Neural progenitor cell (in vitro differentiated cells): ENCODE measurements at regions not wholly inside any gene's neighbourhood (a gene's known extent, or its start where the extent isn't known, plus 50 kb on each side); places are given as distances from the start of the nearest gene placed in this dataset.

Experiments
- DNase-seq: peaks from one replicate; pipeline ENCODE4 v3.0.0-alpha.2; 2016; ENCODE audit warnings: low spot score
- H2AFZ ChIP-seq: fragments of 200-600 bp; sonication (generic); replicated peaks from 2 replicates; pipeline ENCODE4 v1.6.1; 2016; ENCODE audit warnings: antibody characterized with exemption
- H3F3A ChIP-seq: fragments of 200-600 bp; sonication (generic); 2 replicates; pipeline ENCODE4 v1.6.1; 2016; ENCODE audit warnings: antibody characterized with exemption, low read depth
- H3K27ac ChIP-seq: fragments of 200-600 bp; sonication (generic); 2 replicates; pipeline ENCODE4 v1.5.1; 2016; ENCODE audit warnings: mild to moderate bottlenecking
- H3K27me3 ChIP-seq: fragments of 200-600 bp; sonication (generic); 2 replicates; pipeline ENCODE4 v1.6.1; 2016; ENCODE audit warnings: mild to moderate bottlenecking, moderate library complexity
- H3K36me3 ChIP-seq: fragments of 200-600 bp; sonication (generic); 2 replicates; pipeline ENCODE4 v1.5.1; 2016
- H3K4me1 ChIP-seq: fragments of 200-600 bp; sonication (generic); 2 replicates; pipeline ENCODE4 v1.6.1; 2016; ENCODE audit warnings: mixed run types
- H3K4me2 ChIP-seq: fragments of 200-600 bp; sonication (generic); 2 replicates; pipeline ENCODE4 v1.6.1; 2016
- H3K4me3 ChIP-seq: fragments of 200-600 bp; sonication (generic); 2 replicates; pipeline ENCODE4 v1.5.1; 2016
- H3K79me2 ChIP-seq: fragments of 200-600 bp; sonication (generic); 2 replicates; pipeline ENCODE4 v1.6.1; 2016; ENCODE audit warnings: low read depth
- H3K9ac ChIP-seq: fragments of 200-600 bp; sonication (generic); 2 replicates; pipeline ENCODE4 v1.6.1; 2016
- H3K9me3 ChIP-seq: fragments of 200-600 bp; sonication (generic); 2 replicates; pipeline ENCODE4 v1.5.1; 2016; ENCODE audit warnings: low read depth
- H4K20me1 ChIP-seq: fragments of 200-600 bp; sonication (generic); 2 replicates; pipeline ENCODE4 v1.6.1; 2016; ENCODE audit warnings: low read depth
- H3K27ac Mint-ChIP-seq: 3 replicates; pipeline ENCODE4 v1.8.0; 2021; ENCODE audit warnings: mixed read lengths
- H3K27me3 Mint-ChIP-seq: 2 replicates; pipeline ENCODE4 v1.8.0; 2022; ENCODE audit warnings: low read depth, mild to moderate bottlenecking, inconsistent platforms, moderate library complexity, mixed read lengths; ENCODE audit not compliant: insufficient read depth
- H3K36me3 Mint-ChIP-seq: 3 replicates; pipeline ENCODE4 v1.8.0; 2021; ENCODE audit warnings: mixed read lengths
- H3K4me1 Mint-ChIP-seq: 3 replicates; pipeline ENCODE4 v1.8.0; 2021; ENCODE audit warnings: mixed read lengths
- H3K4me3 Mint-ChIP-seq: 3 replicates; pipeline ENCODE4 v1.8.0; 2021; ENCODE audit warnings: mild to moderate bottlenecking, moderate library complexity, mixed read lengths
- H3K9me3 Mint-ChIP-seq: 3 replicates; pipeline ENCODE4 v1.8.0; 2020; ENCODE audit warnings: mixed read lengths
- CTCF ChIP-seq: fragments of 200-600 bp; sonication (generic); IDR thresholded peaks from 2 replicates; pipeline ENCODE4 v1.5.1; 2017; ENCODE audit warnings: antibody characterized with exemption, mild to moderate bottlenecking
- EZH2 ChIP-seq: fragments of 200-600 bp; sonication (generic); IDR thresholded peaks from 2 replicates; pipeline ENCODE4 v1.6.1; 2017; ENCODE audit warnings: antibody characterized with exemption, mild to moderate bottlenecking, moderate library complexity
- EZH2phosphoT487 ChIP-seq: fragments of 200-600 bp; sonication (generic); IDR thresholded peaks from 2 replicates; pipeline ENCODE4 v1.6.1; 2017; ENCODE audit warnings: antibody characterized with exemption

- H3K9me3 Mint-ChIP-seq: peaks cover 2% of the 10 kb centered on the region
- no peaks in the 10 kb centered on the region for H3K4me1 ChIP-seq
- no peaks in the 10 kb centered on the region for H3F3A ChIP-seq
- H3K36me3 Mint-ChIP-seq: no peaks in the 10 kb centered on the region
- no peak overlapping the region for H3K4me3 Mint-ChIP-seq
- H3K9ac ChIP-seq: no peak overlapping the region
- no peak overlapping the region for H3K27ac Mint-ChIP-seq
- peaks cover 3% of the 10 kb centered on the region for H3K27me3 Mint-ChIP-seq
- no peak for TF ChIP-seq EZH2
- no peak for TF ChIP-seq EZH2phosphoT487
- no peak for TF ChIP-seq CTCF
- no peaks in the 10 kb centered on the region for H3K36me3 ChIP-seq
- no peaks in the 10 kb centered on the region for H3K79me2 ChIP-seq
- H3K4me3 ChIP-seq: no peak overlapping the region
- H3K27me3 ChIP-seq: no peaks in the 10 kb centered on the region
- no peaks in the 10 kb centered on the region for H3K4me1 Mint-ChIP-seq
- H2AFZ ChIP-seq: no peak overlapping the region
- no peaks in the 10 kb centered on the region for H4K20me1 ChIP-seq
- no peak overlapping the region for H3K4me2 ChIP-seq
- no peak overlapping the region for H3K27ac ChIP-seq
- no peak for DNase-seq
- no peaks in the 10 kb centered on the region for H3K9me3 ChIP-seq
These were observed 260.3 kb upstream of the IRX1 start for GRCh38 chr5:3335301-3335700.

GRCh38 chr5:3333836-3334235 is 261.8 kb upstream of the IRX1 start:
- Histone ChIP-seq H3K79me2 (no peaks in the 10 kb centered on the region), H3K4me3 (no peak overlapping the region), H3K4me1 (no peaks in the 10 kb centered on the region), H3F3A (no peaks in the 10 kb centered on the region), H3K9me3 (no peaks in the 10 kb centered on the region), H3K27ac (no peak overlapping the region), H3K9ac (no peak overlapping the region), H3K27me3 (no peaks in the 10 kb centered on the region), H3K36me3 (no peaks in the 10 kb centered on the region), H3K4me2 (no peak overlapping the region), H4K20me1 (no peaks in the 10 kb centered on the region), H2AFZ (no peak overlapping the region)
- DNase-seq: no peak
- H3K4me1 Mint-ChIP-seq: no peaks in the 10 kb centered on the region
- no peaks in the 10 kb centered on the region for H3K36me3 Mint-ChIP-seq
- H3K27me3 Mint-ChIP-seq: peaks cover 4% of the 10 kb centered on the region
- peaks cover 3% of the 10 kb centered on the region for H3K9me3 Mint-ChIP-seq
- TF ChIP-seq EZH2phosphoT487 (no peak), CTCF (no peak), EZH2 (no peak)
- no peak overlapping the region for H3K27ac Mint-ChIP-seq
- H3K4me3 Mint-ChIP-seq: no peak overlapping the region

- Histone ChIP-seq H3K4me3 (no peak overlapping the region), H3F3A (no peaks in the 10 kb centered on the region), H3K9ac (no peak overlapping the region), H3K79me2 (no peaks in the 10 kb centered on the region), H3K4me2 (no peak overlapping the region), H3K36me3 (no peaks in the 10 kb centered on the region), H3K9me3 (no peaks in the 10 kb centered on the region), H3K27me3 (no peaks in the 10 kb centered on the region), H2AFZ (no peak overlapping the region), H3K4me1 (no peaks in the 10 kb centered on the region), H4K20me1 (no peaks in the 10 kb centered on the region), H3K27ac (no peak overlapping the region)
- TF ChIP-seq EZH2: no peak
- TF ChIP-seq EZH2phosphoT487: no peak
- no peak for TF ChIP-seq CTCF
- no peaks in the 10 kb centered on the region for H3K36me3 Mint-ChIP-seq
- H3K4me1 Mint-ChIP-seq: no peaks in the 10 kb centered on the region
- no peak for DNase-seq
- H3K27ac Mint-ChIP-seq: no peak overlapping the region
- H3K4me3 Mint-ChIP-seq: no peak overlapping the region
- H3K9me3 Mint-ChIP-seq: peaks cover 2% of the 10 kb centered on the region
- peaks cover 9% of the 10 kb centered on the region for H3K27me3 Mint-ChIP-seq
These were observed 262.5 kb upstream of the IRX1 start for GRCh38 chr5:3333105-3333504.

GRCh38 chr5:3331819-3332218 is 263.8 kb upstream of the IRX1 start:
- no peak overlapping the region for H3K9ac ChIP-seq
- H3K9me3 Mint-ChIP-seq: peaks cover 2% of the 10 kb centered on the region
- no peak overlapping the region for H2AFZ ChIP-seq
- no peak overlapping the region for H3K4me3 ChIP-seq
- no peaks in the 10 kb centered on the region for H3K36me3 ChIP-seq
- H3K9me3 ChIP-seq: no peaks in the 10 kb centered on the region
- no peaks in the 10 kb centered on the region for H3K27me3 ChIP-seq
- no peaks in the 10 kb centered on the region for H3F3A ChIP-seq
- no peak overlapping the region for H3K27ac Mint-ChIP-seq
- H4K20me1 ChIP-seq: no peaks in the 10 kb centered on the region
- no peaks in the 10 kb centered on the region for H3K79me2 ChIP-seq
- no peak for TF ChIP-seq CTCF
- TF ChIP-seq EZH2: no peak
- no peak for TF ChIP-seq EZH2phosphoT487
- H3K4me1 ChIP-seq: no peaks in the 10 kb centered on the region
- H3K27ac ChIP-seq: no peak overlapping the region
- H3K36me3 Mint-ChIP-seq: no peaks in the 10 kb centered on the region
- peaks cover 9% of the 10 kb centered on the region for H3K27me3 Mint-ChIP-seq
- DNase-seq: no peak
- H3K4me2 ChIP-seq: no peak overlapping the region
- H3K4me1 Mint-ChIP-seq: no peaks in the 10 kb centered on the region
- H3K4me3 Mint-ChIP-seq: no peak overlapping the region
